ENCODE measurements at regions not wholly inside any gene's neighbourhood (a gene's known extent, or its start where the extent isn't known, plus 50 kb on each side); places are given as distances from the start of the nearest gene placed in this dataset.

DNA sequence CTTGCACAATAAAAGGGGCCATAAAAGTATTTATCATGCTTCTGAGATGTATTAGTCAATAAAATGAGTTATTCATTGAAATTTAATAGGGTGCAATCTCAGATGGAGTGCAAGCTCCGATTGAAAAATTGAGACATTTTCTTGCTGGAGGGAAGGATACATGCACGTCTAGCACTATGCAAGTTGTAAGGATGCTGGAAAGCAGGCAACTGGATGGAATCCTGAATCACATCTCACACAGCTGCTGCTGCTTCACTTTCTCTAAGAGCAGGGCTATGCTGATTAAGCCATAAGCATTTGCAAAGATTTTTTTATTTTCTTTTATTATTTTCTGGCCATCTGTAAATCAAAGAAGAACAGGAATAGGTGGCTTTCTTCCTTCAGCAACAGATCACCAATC, 308.8 kb upstream of the EPHA7 start:
- no peak for DNase-seq (ENCODE audit: low read depth, low spot score)
- POLR2A ChIA-PET = no interaction called here
- no peak overlapping the region for H3K4me3 ChIP-seq (ENCODE audit: low read depth, low read length)
- CTCF ChIA-PET = no interaction called here
- TF ChIP-seq, protein P1, sequence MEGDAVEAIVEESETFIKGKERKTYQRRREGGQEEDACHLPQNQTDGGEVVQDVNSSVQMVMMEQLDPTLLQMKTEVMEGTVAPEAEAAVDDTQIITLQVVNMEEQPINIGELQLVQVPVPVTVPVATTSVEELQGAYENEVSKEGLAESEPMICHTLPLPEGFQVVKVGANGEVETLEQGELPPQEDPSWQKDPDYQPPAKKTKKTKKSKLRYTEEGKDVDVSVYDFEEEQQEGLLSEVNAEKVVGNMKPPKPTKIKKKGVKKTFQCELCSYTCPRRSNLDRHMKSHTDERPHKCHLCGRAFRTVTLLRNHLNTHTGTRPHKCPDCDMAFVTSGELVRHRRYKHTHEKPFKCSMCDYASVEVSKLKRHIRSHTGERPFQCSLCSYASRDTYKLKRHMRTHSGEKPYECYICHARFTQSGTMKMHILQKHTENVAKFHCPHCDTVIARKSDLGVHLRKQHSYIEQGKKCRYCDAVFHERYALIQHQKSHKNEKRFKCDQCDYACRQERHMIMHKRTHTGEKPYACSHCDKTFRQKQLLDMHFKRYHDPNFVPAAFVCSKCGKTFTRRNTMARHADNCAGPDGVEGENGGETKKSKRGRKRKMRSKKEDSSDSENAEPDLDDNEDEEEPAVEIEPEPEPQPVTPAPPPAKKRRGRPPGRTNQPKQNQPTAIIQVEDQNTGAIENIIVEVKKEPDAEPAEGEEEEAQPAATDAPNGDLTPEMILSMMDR (IDR thresholded peaks at IDR 0.05; ENCODE audit: insufficient read depth, low read length, missing control alignments) = no peak

DNA sequence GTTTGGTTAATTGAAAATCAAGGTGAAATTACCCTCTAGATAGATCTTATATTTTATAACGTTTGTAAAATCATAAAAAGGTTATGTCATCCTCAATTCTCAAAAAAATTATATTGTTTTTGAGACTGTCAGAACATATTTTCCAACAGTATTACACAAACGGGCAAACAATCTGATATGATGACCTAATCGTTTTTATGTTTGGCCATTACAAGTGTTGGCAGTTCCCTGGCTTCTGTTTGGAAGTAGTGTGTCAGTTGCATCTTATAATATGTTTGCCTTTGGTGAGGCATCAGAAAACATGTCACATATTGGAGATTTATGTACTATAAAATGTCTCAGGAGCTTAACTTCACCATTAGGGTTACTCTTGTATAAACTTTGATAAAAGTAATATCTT, 308.1 kb upstream of the EPHA7 start:
- ChIA-PET CTCF (no interaction called here), POLR2A (no interaction called here)
- no peak for DNase-seq (ENCODE audit: low read depth, low spot score)
- TF ChIP-seq, protein P1 (IDR thresholded peaks at IDR 0.05; ENCODE audit: insufficient read depth, low read length, missing control alignments) = no peak
- no peak overlapping the region for H3K4me3 ChIP-seq (ENCODE audit: low read depth, low read length)

DNA sequence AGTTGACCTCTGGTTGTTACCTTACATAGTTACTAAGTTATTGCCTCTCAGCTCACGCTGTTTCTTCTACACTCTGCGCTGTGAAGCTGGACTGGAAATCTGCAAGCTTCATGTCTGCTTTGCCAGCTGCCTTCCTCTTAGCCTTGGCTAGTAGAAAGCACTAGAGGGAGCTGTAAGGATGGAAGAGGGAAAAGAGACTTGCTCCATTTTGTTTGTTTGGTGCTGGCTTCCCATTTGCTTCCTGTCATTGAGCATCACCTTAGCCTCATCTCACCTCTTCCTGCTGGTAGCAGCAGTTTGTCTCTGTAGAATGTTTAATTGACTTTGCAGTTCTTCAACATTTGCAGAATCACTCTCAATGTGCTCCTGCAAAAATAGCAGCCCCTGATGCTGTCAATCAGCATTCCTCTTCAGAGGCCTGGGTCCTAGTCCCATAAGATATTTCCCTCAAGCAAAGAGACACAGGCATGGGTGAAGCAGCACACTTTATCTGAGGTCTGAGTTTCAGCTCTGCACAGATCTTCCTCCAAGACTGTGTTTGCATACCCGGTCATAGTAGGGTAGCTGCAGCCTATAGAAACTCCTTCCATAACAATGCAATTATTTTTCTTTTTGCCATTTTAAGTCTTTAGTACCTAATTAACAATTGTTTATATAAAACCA, 302.2 kb upstream of the EPHA7 start:
- POLR2A ChIA-PET = no interaction called here
- CTCF ChIA-PET = no interaction called here
- H3K4me3 ChIP-seq (ENCODE audit: low read depth, low read length) = no peak overlapping the region
- TF ChIP-seq, protein P1 (IDR thresholded peaks at IDR 0.05; ENCODE audit: insufficient read depth, low read length, missing control alignments) = peak; percentile 9
- no peak for DNase-seq (ENCODE audit: low read depth, low spot score)

DNA sequence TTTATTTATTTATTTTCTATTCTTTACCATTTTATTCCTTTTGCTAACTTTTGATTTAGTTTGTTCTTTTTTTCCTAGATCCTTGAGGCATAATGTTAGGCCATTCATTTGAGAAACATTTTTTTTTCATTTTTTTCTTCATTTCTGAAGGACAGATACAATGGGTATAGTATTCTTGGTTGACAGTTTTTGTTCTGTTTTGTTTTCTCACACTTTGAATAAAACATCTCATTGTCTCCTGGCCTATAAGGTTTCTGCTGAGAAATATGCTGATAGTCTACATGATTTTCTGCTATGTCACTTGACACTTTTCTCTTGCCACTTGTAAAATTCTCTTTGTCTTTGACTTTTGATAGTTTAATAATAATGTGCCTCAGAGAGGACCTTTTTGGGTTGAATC, 294.6 kb upstream of the EPHA7 start:
- no peak for DNase-seq (ENCODE audit: low read depth, low spot score)
- CTCF ChIA-PET = no interaction called here
- H3K4me3 ChIP-seq (ENCODE audit: low read depth, low read length) = no peak overlapping the region
- TF ChIP-seq, protein P1 (IDR thresholded peaks at IDR 0.05; ENCODE audit: insufficient read depth, low read length, missing control alignments) = no peak
- POLR2A ChIA-PET = no interaction called here

DNA sequence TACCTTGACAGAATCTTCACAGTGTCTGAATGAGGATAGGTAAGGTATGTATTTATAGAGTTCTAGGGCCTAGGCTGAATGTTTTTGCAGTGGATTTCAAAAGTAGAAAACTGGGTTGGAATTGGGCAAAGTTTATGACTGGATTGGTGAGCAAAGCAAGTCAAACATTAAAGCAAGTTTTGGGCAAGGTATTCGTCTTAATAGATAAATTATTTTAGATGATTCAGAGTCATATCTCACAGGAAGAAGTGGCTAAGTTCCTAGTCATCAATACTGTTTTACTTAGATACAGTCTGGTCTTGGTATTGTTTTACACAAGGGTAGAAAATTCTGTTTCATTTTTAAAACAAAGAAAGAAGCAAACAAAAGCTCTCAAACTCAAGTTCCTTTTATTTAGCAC, 284.1 kb upstream of the EPHA7 start:
- CTCF ChIA-PET = no interaction called here
- TF ChIP-seq, protein P1 (IDR thresholded peaks at IDR 0.05; ENCODE audit: insufficient read depth, low read length, missing control alignments) = no peak
- no peak for DNase-seq (ENCODE audit: low read depth, low spot score)
- POLR2A ChIA-PET = no interaction called here
- H3K4me3 ChIP-seq (ENCODE audit: low read depth, low read length) = no peak overlapping the region

DNA sequence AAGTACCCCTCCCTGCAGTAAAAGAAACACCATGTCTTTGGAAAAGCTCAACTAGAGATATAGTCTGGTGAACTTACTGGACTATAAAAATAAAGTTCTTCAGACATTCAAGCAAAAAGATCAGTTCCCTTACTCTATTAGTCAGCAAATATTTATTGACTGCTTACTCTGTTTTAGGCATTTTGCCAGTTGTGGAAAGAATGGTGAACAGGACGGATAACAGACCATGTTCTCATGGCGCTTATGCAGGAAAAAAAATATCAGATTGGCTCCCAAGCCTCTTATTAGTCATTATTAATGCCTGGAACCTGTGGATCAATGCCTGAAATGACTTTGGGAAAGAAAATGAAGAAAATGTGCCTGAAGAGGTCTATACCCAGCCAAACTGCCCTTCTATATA, 282.2 kb upstream of the EPHA7 start:
- POLR2A ChIA-PET = no interaction called here
- CTCF ChIA-PET = no interaction called here

More for the DNA sequence above, 282.2 kb upstream of the EPHA7 start:
- no peak overlapping the region for H3K4me3 ChIP-seq (ENCODE audit: low read depth, low read length)
- TF ChIP-seq, protein P1 (IDR thresholded peaks at IDR 0.05; ENCODE audit: insufficient read depth, low read length, missing control alignments) = no peak
- no peak for DNase-seq (ENCODE audit: low read depth, low spot score)
